ENCODE measurements at regions not wholly inside any gene's neighbourhood (a gene's known extent, or its start where the extent isn't known, plus 50 kb on each side); places are given as distances from the start of the nearest gene placed in this dataset.

DNA sequence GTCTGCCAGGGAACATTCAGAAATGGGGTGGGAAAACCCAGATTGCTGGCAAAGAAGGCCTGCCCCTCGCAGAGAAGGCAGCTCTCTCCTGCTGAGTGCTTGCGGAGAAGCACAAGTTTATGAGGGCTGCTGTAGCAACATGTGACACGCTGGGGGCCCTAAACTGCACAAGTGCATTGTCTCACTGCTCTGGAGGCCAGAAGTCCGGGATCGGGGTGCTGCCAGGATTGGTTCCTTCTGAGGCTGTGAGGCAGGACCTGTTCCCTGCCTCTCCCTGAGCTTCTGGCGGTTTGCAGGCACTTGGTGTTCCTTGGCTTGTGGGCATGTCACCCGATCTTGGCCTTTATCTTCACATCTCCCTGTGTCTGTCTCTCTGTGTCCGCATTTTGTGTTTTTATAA lies 75.6 kb upstream of the NEURL1B start:
- TF ChIP-seq, protein P1, sequence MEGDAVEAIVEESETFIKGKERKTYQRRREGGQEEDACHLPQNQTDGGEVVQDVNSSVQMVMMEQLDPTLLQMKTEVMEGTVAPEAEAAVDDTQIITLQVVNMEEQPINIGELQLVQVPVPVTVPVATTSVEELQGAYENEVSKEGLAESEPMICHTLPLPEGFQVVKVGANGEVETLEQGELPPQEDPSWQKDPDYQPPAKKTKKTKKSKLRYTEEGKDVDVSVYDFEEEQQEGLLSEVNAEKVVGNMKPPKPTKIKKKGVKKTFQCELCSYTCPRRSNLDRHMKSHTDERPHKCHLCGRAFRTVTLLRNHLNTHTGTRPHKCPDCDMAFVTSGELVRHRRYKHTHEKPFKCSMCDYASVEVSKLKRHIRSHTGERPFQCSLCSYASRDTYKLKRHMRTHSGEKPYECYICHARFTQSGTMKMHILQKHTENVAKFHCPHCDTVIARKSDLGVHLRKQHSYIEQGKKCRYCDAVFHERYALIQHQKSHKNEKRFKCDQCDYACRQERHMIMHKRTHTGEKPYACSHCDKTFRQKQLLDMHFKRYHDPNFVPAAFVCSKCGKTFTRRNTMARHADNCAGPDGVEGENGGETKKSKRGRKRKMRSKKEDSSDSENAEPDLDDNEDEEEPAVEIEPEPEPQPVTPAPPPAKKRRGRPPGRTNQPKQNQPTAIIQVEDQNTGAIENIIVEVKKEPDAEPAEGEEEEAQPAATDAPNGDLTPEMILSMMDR (conservative IDR thresholded peaks at IDR 0.05; ENCODE audit: low read depth, low read length) = no peak
- DNase-seq (ENCODE audit: low read depth) = peak; percentile 19
- no peak overlapping the region for H3K4me3 ChIP-seq (ENCODE audit: low read depth, low read length)

DNA sequence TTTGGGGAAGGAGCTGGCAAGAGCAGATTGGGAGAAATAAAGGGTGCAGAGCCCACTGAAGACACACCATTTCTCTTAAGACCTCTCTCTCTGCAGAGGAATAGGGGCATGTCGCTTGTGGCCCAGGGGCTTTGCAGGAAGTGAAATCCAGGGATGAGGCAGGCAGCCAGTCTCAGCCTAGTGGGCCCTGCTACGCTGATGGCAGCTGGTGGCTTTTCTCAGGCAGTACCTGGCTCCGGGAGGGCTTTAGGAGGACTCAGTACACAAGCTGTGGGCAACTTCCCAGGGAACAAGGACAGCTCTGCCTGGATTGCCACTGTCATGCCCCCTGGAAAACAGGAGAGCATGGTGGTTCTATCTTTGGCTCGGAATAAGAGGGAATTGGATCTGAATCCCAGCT lies 76.2 kb upstream of the NEURL1B start:
- DNase-seq (ENCODE audit: low read depth) = no peak
- H3K4me3 ChIP-seq (ENCODE audit: low read depth, low read length) = no peak overlapping the region
- TF ChIP-seq, protein P1 (conservative IDR thresholded peaks at IDR 0.05; ENCODE audit: low read depth, low read length) = no peak

DNA sequence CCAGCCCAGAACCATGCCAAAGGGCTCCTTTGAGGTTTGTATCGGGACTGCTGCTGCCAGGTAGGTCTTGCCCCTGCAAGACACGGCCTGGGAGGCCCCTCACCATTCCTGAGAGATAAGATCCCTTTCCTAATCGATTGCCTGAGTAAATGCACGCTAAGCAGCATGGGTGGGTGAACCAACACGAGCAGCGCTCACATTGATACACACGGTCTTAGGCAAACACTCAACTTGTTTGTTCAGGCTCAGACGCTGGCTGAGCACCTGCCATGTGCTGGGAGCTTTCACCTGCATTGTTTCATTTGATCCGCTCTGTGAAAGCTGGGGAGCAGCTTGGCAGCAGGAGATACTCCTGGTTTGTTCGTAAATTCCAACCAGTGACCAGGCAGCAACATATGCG lies 76.9 kb upstream of the NEURL1B start:
- TF ChIP-seq, protein P1 (conservative IDR thresholded peaks at IDR 0.05; ENCODE audit: low read depth, low read length) = no peak
- no peak for DNase-seq (ENCODE audit: low read depth)
- no peak overlapping the region for H3K4me3 ChIP-seq (ENCODE audit: low read depth, low read length)

DNA sequence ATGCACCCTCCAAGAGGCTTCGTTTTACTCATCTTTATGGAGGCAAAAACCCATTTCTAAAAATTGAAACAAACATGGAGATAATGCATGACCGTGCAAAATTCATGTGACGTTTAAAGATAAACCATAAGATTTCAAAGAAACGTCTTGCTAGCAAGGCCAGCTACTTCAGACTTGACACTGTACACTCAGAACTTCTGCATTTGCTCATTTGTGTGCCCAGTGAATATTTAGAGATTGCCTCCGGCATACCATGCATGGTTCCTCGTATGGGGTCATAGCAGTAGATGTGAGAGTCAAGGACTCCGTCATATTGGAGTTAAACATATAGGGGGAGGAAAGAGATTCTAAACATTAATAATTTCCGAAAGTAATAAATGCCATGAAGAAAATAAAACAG lies 78.6 kb upstream of the NEURL1B start:
- TF ChIP-seq, protein P1 (conservative IDR thresholded peaks at IDR 0.05; ENCODE audit: low read depth, low read length) = no peak
- no peak overlapping the region for H3K4me3 ChIP-seq (ENCODE audit: low read depth, low read length)
- DNase-seq (ENCODE audit: low read depth) = no peak

DNA sequence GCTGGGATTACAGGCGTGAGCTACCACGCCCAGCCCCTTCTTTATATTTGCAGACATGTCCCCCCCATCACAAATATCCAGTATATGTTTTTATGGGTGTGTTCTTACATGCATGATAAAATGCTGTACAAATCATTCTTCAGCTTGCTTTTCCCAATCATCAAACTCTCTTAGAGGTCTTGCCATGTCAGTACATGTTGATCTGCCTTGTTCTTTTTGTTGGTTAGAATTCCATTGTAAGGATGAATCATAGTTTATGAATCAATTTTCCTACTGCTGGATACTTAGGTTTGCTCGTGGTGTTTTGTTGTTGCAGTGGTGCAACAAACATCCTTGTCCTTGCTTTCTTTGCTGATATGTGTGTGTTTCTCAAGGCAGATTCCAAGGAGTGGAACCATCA lies 79.9 kb upstream of the NEURL1B start:
- no peak overlapping the region for H3K4me3 ChIP-seq (ENCODE audit: low read depth, low read length)
- TF ChIP-seq, protein P1 (conservative IDR thresholded peaks at IDR 0.05; ENCODE audit: low read depth, low read length) = no peak
- peak; percentile 62 for DNase-seq (ENCODE audit: low read depth)

DNA sequence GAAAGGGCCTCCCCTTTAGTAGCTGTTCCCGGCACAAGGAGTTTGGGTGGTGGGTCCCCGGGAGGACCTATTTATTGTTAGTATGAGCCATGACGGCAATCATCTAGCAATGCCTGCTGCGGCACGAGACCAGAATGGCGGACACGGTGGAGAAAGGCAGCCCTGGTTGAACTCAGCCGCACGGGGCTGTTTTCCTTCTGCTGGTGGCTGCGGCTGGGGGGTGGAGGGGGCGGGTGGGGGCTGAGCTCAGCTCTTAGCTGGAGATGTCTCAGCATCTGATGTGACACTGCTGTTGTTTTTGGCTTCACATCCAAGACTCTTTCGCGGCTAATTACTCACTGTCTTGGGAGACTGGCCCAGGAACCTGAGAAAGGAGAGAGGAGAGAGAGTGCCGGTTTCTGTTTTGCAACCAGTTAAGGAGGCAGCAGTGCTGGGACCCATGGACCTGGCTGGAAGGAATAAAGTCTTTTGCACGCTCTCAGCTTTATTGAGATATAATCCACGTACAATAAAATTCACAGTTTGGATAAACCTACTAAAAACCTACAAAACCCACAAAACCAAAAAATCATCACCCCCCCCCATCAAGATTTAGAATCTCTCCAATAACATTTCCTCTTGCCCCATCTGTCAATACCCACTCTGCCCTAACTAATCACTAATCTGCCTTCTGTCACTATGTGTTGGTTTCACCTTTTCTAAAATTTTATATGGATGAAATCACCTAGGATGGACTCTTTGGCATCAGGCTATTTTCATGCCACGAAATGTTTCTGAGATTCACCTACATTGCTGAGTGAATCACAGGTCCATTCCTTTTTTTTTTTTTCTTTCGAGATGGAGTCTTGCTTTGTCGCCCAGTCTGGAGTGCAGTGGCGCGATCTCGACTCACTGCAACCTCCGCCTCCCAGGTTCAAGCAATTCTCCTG lies 81.8 kb upstream of the NEURL1B start:
- TF ChIP-seq, protein P1 (conservative IDR thresholded peaks at IDR 0.05; ENCODE audit: low read depth, low read length) = no peak
- peak overlapping the region; percentile 41 for H3K4me3 ChIP-seq (ENCODE audit: low read depth, low read length)
- peak; percentile 97 for DNase-seq (ENCODE audit: low read depth)
